Neural cell (in vitro differentiated cells): ENCODE measurements at regions not wholly inside any gene's neighbourhood (a gene's known extent, or its start where the extent isn't known, plus 50 kb on each side); places are given as distances from the start of the nearest gene placed in this dataset.

Experiments
- H2AFZ ChIP-seq: fragments of 200-600, 300-800 bp; sonication (generic), shearing (Covaris generic); 2 replicates; pipeline ENCODE4 v1.6.0; 2014; ENCODE audit warnings: low read depth, mild to moderate bottlenecking, antibody characterized with exemption, low read length, moderate library complexity
- H3F3A ChIP-seq: fragments of 200-600 bp; shearing (Covaris generic); 2 replicates; pipeline ENCODE4 v1.6.1; 2016; ENCODE audit warnings: mild to moderate bottlenecking, moderate library complexity, mixed read lengths, antibody characterized with exemption, low read length; ENCODE audit not compliant: insufficient read depth, poor library complexity, severe bottlenecking
- H3K27ac ChIP-seq: fragments of 200-600, 300-800 bp; sonication (generic), shearing (Covaris generic); 2 replicates; pipeline ENCODE4 v1.5.1; 2014; ENCODE audit warnings: mild to moderate bottlenecking, low read length, moderate library complexity
- H3K27me3 ChIP-seq: fragments of 300-800, 200-600 bp; sonication (generic), shearing (Covaris generic); 2 replicates; pipeline ENCODE4 v1.6.0; 2014; ENCODE audit warnings: mild to moderate bottlenecking, low read depth, low read length, moderate library complexity; ENCODE audit not compliant: insufficient read depth
- H3K36me3 ChIP-seq: fragments of 300-800, 200-600 bp; sonication (generic), shearing (Covaris generic); 2 replicates; pipeline ENCODE4 v1.5.1; 2014; ENCODE audit warnings: mild to moderate bottlenecking, antibody characterized with exemption, low read length, moderate library complexity; ENCODE audit not compliant: insufficient read depth
- H3K4me2 ChIP-seq: fragments of 300-800, 200-600 bp; sonication (generic), shearing (Covaris generic); 2 replicates; pipeline ENCODE4 v1.6.0; 2014; ENCODE audit warnings: mild to moderate bottlenecking, low read length
- H3K4me3 ChIP-seq: fragments of 300-800, 200-600 bp; sonication (generic), shearing (Covaris generic); 2 replicates; pipeline ENCODE4 v1.5.1; 2014; ENCODE audit warnings: mild to moderate bottlenecking, low read length, moderate library complexity
- H3K79me2 ChIP-seq: fragments of 200-600 bp; shearing (Covaris generic); replicated peaks from 2 replicates; pipeline ENCODE4 v1.6.0; 2014; ENCODE audit warnings: mild to moderate bottlenecking, low read length, moderate library complexity; ENCODE audit not compliant: insufficient read depth
- H3K9ac ChIP-seq: fragments of 300-800, 200-600 bp; sonication (generic), shearing (Covaris generic); 2 replicates; pipeline ENCODE4 v1.6.1; 2016; ENCODE audit warnings: mild to moderate bottlenecking, low read length, mixed read lengths
- H3K9me2 ChIP-seq: fragments of 200-600 bp; shearing (Covaris generic); 2 replicates; pipeline ENCODE4 v1.6.1; 2016; ENCODE audit warnings: mild to moderate bottlenecking, low read length, mixed read lengths; ENCODE audit not compliant: insufficient read depth
- H3K9me3 ChIP-seq: fragments of 200-600, 300-800 bp; sonication (generic), shearing (Covaris generic); 2 replicates; pipeline ENCODE4 v1.6.1; 2016; ENCODE audit warnings: mild to moderate bottlenecking, mixed run types, low read length, moderate library complexity, mixed read lengths
- H4K20me1 ChIP-seq: fragments of 200-600 bp; shearing (Covaris generic); 2 replicates; pipeline ENCODE4 v1.6.1; 2016; ENCODE audit warnings: mild to moderate bottlenecking, mixed run types; ENCODE audit not compliant: insufficient read depth
- EP300 ChIP-seq: fragments of 450-650 bp; conservative IDR thresholded peaks from 2 replicates; pipeline ENCODE4 v1.6.1; 2014; ENCODE audit warnings: antibody characterized with exemption, mild to moderate bottlenecking, moderate library complexity; ENCODE audit not compliant: poor library complexity, severe bottlenecking
- EZH2 ChIP-seq: fragments of 200-600, 300-800 bp; shearing (Covaris generic), sonication (generic); IDR thresholded peaks from 2 replicates; pipeline ENCODE4 v1.6.1; 2014; ENCODE audit warnings: antibody characterized with exemption, low read length, borderline replicate concordance, mild to moderate bottlenecking; ENCODE audit not compliant: insufficient read depth, poor library complexity, severe bottlenecking
- MXI1 ChIP-seq: fragments of 450-650 bp; conservative IDR thresholded peaks from 2 replicates; pipeline ENCODE4 v1.6.1; 2014; ENCODE audit warnings: antibody characterized with exemption, mild to moderate bottlenecking; ENCODE audit not compliant: poor library complexity, severe bottlenecking
- POLR2AphosphoS5 ChIP-seq: IDR thresholded peaks from 2 replicates; pipeline ENCODE4 v1.6.1; 2012
- RAD21 ChIP-seq: fragments of 450-650 bp; conservative IDR thresholded peaks from 2 replicates; pipeline ENCODE4 v1.6.1; 2014; ENCODE audit warnings: antibody characterized with exemption, mild to moderate bottlenecking, moderate library complexity
- SMC3 ChIP-seq: fragments of 450-650 bp; conservative IDR thresholded peaks from 2 replicates; pipeline ENCODE4 v1.6.1; 2014; ENCODE audit warnings: antibody characterized with exemption, mild to moderate bottlenecking, moderate library complexity; ENCODE audit not compliant: poor library complexity
- TAF1 ChIP-seq: IDR thresholded peaks from 2 replicates; pipeline ENCODE4 v1.6.1; 2012; ENCODE audit warnings: low read depth
- TF ChIP-seq, protein P1 (sequence below): IDR thresholded peaks from 2 replicates; pipeline ENCODE4 v1.6.1; 2012; ENCODE audit warnings: borderline replicate concordance
- TF ChIP-seq, protein P2 (sequence below): fragments of 450-650 bp; IDR thresholded peaks from 2 replicates; pipeline ENCODE4 v1.5.1; 2014; ENCODE audit warnings: antibody characterized with exemption, mild to moderate bottlenecking, moderate library complexity; ENCODE audit not compliant: poor library complexity, severe bottlenecking

DNA sequence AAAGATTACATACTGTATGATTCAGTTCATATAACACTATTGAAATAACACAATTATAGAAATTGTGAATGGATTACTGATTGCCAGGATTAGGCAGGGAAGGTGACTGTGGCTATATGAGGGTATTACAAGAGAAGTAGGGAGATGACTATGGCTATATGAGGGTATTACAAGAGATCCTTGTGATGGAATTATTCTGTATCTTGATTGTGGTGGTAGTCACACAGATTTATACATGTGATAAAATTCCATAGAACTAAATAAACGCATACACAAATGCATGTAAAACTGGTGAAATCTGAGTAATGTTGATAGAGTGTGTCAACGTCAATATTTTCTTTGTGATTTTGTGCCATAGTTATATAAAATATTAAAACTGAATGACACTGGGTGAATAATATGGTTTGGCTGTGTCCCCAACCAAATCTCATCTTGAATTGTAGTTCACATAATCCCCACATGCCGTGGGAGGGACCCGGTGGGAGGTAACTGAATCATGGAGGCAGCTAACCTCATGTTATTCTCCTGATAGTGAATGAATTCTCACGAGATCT is 615.6 kb upstream of the PKN2 start:
- H3K9ac ChIP-seq, result no peak overlapping the region
- H3K4me2 ChIP-seq, result no peak overlapping the region
- no peaks in the 10 kb centered on the region for H3K36me3 ChIP-seq
- no peaks in the 10 kb centered on the region for H4K20me1 ChIP-seq
- H3F3A ChIP-seq, result no peaks in the 10 kb centered on the region
- H3K27me3 ChIP-seq, result no peaks in the 10 kb centered on the region
- H3K9me2 ChIP-seq, result no peaks in the 10 kb centered on the region
- H3K9me3 ChIP-seq, result no peaks in the 10 kb centered on the region
- H3K4me3 ChIP-seq, result no peak overlapping the region
- no peak for TF ChIP-seq SMC3
- TF ChIP-seq EZH2, result no peak
- TF ChIP-seq MXI1, result no peak
- TF ChIP-seq, protein P1, sequence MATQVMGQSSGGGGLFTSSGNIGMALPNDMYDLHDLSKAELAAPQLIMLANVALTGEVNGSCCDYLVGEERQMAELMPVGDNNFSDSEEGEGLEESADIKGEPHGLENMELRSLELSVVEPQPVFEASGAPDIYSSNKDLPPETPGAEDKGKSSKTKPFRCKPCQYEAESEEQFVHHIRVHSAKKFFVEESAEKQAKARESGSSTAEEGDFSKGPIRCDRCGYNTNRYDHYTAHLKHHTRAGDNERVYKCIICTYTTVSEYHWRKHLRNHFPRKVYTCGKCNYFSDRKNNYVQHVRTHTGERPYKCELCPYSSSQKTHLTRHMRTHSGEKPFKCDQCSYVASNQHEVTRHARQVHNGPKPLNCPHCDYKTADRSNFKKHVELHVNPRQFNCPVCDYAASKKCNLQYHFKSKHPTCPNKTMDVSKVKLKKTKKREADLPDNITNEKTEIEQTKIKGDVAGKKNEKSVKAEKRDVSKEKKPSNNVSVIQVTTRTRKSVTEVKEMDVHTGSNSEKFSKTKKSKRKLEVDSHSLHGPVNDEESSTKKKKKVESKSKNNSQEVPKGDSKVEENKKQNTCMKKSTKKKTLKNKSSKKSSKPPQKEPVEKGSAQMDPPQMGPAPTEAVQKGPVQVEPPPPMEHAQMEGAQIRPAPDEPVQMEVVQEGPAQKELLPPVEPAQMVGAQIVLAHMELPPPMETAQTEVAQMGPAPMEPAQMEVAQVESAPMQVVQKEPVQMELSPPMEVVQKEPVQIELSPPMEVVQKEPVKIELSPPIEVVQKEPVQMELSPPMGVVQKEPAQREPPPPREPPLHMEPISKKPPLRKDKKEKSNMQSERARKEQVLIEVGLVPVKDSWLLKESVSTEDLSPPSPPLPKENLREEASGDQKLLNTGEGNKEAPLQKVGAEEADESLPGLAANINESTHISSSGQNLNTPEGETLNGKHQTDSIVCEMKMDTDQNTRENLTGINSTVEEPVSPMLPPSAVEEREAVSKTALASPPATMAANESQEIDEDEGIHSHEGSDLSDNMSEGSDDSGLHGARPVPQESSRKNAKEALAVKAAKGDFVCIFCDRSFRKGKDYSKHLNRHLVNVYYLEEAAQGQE, result no peak
- TF ChIP-seq EP300, result no peak
- TF ChIP-seq RAD21, result no peak
- TF ChIP-seq, protein P2, sequence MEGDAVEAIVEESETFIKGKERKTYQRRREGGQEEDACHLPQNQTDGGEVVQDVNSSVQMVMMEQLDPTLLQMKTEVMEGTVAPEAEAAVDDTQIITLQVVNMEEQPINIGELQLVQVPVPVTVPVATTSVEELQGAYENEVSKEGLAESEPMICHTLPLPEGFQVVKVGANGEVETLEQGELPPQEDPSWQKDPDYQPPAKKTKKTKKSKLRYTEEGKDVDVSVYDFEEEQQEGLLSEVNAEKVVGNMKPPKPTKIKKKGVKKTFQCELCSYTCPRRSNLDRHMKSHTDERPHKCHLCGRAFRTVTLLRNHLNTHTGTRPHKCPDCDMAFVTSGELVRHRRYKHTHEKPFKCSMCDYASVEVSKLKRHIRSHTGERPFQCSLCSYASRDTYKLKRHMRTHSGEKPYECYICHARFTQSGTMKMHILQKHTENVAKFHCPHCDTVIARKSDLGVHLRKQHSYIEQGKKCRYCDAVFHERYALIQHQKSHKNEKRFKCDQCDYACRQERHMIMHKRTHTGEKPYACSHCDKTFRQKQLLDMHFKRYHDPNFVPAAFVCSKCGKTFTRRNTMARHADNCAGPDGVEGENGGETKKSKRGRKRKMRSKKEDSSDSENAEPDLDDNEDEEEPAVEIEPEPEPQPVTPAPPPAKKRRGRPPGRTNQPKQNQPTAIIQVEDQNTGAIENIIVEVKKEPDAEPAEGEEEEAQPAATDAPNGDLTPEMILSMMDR, result no peak
- TF ChIP-seq POLR2AphosphoS5, result no peak
- TF ChIP-seq TAF1, result no peak
- no peak overlapping the region for H2AFZ ChIP-seq
- no peaks in the 10 kb centered on the region for H3K79me2 ChIP-seq
- H3K27ac ChIP-seq, result no peak overlapping the region

DNA sequence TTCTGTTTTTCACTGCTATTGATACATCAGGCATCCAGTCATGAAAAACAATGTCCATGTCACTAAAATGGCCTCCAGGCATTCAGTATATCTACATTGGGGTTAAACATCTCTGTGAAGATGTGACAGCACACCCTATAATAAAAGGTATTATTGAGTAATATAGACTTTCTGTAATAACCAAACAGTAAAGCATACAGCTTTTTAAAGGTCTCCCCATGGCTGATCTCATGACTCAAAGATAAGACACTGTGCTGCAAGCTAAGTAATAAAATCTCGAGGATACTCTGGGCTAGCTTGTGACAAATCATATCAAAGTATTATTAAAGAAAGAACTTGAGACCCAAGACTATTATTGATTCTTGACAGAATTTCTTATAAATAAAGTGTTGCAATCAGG is 613.1 kb upstream of the PKN2 start:
- Histone ChIP-seq H4K20me1 (no peaks in the 10 kb centered on the region), H2AFZ (no peak overlapping the region), H3K27ac (no peak overlapping the region), H3K27me3 (no peaks in the 10 kb centered on the region), H3K79me2 (no peaks in the 10 kb centered on the region), H3K9me2 (no peaks in the 10 kb centered on the region), H3K36me3 (no peaks in the 10 kb centered on the region), H3K9me3 (no peaks in the 10 kb centered on the region), H3K4me3 (no peak overlapping the region), H3K4me2 (no peak overlapping the region), H3F3A (no peaks in the 10 kb centered on the region), H3K9ac (no peak overlapping the region)
- TF ChIP-seq, protein P1, result no peak
- TF ChIP-seq EZH2 (no peak), TAF1 (no peak), SMC3 (no peak)
